Kidney (tissue), 13 donors: ENCODE measurements at regions not wholly inside any gene's neighbourhood (a gene's known extent, or its start where the extent isn't known, plus 50 kb on each side); places are given as distances from the start of the nearest gene placed in this dataset.

Source experiments
- DNase-seq, 5 donors: peaks; one replicate each; pipeline ENCODE4 v3.0.0-alpha.2; 2013 to 2020
- FAIRE-seq: peaks from 2 replicates; lab custom pipeline; 2012; peaks lifted over from hg19 to GRCh38; lab: Jason Lieb, UNC
- H3K27ac ChIP-seq, 2 donors: one replicate each; pipeline ENCODE4 v1.7.0; 2013; ENCODE audit warnings: low read depth in 2 of 2, low read length in 2 of 2, inconsistent platforms in 1 of 2
- H3K27me3 ChIP-seq: one replicate; pipeline ENCODE4 v1.7.1; 2013; ENCODE audit warnings: low read length, inconsistent platforms; ENCODE audit not compliant: control insufficient read depth, insufficient read depth
- H3K36me3 ChIP-seq, 3 donors: one replicate each; pipeline versions ENCODE4 v1.7.0 to v1.7.1; 2013; ENCODE audit warnings: low read length in 3 of 3, control low read depth in 1 of 3, inconsistent platforms in 1 of 3; ENCODE audit not compliant: insufficient read depth in 3 of 3, control insufficient read depth in 2 of 3
- H3K4me1 ChIP-seq, 3 donors: one replicate each; pipeline versions ENCODE4 v1.7.0 to v1.7.1; 2013; ENCODE audit warnings: low read length in 3 of 3, inconsistent platforms in 1 of 3, low read depth in 1 of 3; ENCODE audit not compliant: control insufficient read depth in 2 of 3, insufficient read depth in 2 of 3
- H3K4me3 ChIP-seq, 3 donors: one replicate each; pipeline versions ENCODE4 v1.7.0 to v1.8.1; 2013; ENCODE audit warnings: low read length in 3 of 3, control low read depth in 1 of 3, inconsistent platforms in 1 of 3
- H3K9ac ChIP-seq, 3 donors: one replicate each; pipeline versions ENCODE4 v1.7.0 to v1.7.1; 2013; ENCODE audit warnings: low read length in 3 of 3, control low read depth in 1 of 3, inconsistent platforms in 1 of 3
- H3K9me3 ChIP-seq, 3 donors: one replicate each; pipeline versions ENCODE4 v1.7.0 to v1.7.1; 2013; ENCODE audit warnings: low read length in 3 of 3, control low read depth in 1 of 3, inconsistent platforms in 1 of 3; ENCODE audit not compliant: control insufficient read depth in 2 of 3, insufficient read depth in 1 of 3
- intact Hi-C: fragments of 100-400 bp; cut with DNase I; formaldehyde crosslinking; loops from one replicate; pipeline ENCODE4 v1.11.1; 2022
- TF ChIP-seq, protein P1 (sequence below): IDR thresholded peaks from 3 replicates; pipeline ENCODE4 v1.5.1; 2012; ENCODE audit warnings: mild to moderate bottlenecking, moderate library complexity, borderline replicate concordance; ENCODE audit not compliant: insufficient read depth; ENCODE audit errors: extremely low read depth
- donor health status: control.
- donor health status: control.
- donor health status: control.
- donor health status: control.
- donor health status: control.
- donor health status: DM: yes; HTN: yes; CAD: no.
- donor health status: Normal renal cell carcinoma (clear cell type).

DNA sequence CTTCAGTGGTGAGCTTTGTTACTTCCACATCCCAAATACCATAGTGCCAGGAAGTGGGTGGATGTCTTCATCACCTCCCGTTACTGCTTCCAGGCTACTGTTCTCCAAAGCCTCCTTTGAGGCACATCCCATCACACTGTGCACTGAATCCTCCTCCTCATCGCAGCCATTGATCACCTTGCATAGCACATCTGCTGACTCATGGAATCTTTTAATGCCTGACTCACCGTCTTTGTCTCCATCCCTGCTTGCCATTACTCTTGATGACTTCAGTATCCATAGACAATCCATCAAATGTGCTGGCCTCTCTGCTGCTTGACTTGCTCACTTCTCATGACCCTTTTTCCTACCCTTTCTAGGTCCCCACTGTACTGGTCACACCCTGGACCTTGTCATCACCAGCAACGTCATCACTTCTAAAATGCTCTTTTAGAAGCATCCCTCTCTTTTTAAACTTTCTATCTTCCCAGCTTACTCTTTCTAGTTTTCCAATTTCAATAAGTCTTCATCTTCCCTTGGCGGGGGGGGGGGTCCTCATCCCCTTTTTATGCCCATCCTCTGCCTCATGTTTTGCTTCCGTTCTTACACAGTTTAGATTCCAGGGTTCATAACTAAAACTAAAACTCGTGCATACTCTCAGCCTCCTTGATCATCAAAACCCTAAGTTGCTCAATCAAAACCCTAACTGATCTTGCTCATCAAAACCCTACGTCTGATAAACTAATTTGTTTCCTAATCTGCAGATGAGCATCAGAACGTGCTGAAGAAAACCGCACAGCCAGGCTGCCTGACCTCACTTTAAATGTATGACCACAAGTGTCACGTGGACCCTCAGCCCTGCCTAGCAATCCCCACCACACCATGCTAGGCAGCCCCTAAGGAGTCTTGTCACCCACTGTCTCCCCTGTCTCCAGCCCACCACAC is 289.7 kb upstream of the ZFHX3 start:
- Histone ChIP-seq H3K9ac (no peak overlapping the region), H3K4me1 (no peaks in the 10 kb centered on the region), H3K27ac (no peak overlapping the region), H3K27me3 (no peaks in the 10 kb centered on the region), H3K4me3 (no peak overlapping the region), H3K36me3 (no peaks in the 10 kb centered on the region), H3K9me3 (no peaks in the 10 kb centered on the region)
- FAIRE-seq (no peak), DNase-seq (no peak)
- intact Hi-C loops: no loop called here
- TF ChIP-seq, protein P1, sequence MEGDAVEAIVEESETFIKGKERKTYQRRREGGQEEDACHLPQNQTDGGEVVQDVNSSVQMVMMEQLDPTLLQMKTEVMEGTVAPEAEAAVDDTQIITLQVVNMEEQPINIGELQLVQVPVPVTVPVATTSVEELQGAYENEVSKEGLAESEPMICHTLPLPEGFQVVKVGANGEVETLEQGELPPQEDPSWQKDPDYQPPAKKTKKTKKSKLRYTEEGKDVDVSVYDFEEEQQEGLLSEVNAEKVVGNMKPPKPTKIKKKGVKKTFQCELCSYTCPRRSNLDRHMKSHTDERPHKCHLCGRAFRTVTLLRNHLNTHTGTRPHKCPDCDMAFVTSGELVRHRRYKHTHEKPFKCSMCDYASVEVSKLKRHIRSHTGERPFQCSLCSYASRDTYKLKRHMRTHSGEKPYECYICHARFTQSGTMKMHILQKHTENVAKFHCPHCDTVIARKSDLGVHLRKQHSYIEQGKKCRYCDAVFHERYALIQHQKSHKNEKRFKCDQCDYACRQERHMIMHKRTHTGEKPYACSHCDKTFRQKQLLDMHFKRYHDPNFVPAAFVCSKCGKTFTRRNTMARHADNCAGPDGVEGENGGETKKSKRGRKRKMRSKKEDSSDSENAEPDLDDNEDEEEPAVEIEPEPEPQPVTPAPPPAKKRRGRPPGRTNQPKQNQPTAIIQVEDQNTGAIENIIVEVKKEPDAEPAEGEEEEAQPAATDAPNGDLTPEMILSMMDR: no peak

DNA sequence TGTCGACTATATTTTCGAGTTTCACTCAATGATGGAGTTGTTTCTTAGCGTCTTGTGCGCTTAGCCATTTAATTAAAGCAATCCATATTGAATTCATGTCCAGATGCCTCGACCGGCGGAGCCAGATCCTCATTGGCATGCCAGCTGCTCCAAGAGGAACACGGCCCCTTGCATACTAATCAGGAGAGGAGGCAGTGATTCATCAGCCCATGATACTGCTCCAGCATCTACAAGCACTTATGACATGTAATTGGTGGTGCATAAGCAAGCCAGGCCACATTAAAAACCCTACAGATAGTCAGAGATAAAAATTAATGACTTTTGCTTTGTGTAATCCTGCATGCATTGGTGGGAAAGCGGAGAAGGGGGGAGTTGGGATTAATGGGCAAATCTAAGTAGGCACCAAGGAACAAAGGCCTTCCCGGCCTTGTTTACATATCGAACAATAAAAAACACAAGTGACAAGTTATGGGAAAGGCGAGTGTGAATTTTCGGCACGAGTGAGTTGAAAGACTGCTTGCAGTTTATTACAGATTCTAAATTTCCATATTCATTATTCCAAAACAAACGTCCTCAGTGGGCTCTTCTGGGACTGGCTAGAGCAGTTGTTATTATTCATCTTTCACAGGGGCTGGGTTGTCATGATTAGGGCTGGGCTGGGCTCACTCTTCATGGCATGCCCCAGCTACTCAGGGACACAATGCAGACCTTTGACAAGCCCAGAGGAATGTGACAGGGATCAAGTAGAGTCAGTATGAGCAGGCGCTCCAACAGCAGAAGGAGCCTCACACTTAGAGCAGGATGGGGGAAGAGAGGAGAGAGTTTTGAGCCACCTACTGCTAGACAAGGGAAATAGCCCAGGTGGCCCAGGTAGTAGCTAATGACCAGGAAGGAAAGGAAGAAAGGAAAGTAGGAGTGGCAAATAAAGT is 281.7 kb upstream of the ZFHX3 start:
- no peak for DNase-seq
- intact Hi-C loops: no loop called here

DNA sequence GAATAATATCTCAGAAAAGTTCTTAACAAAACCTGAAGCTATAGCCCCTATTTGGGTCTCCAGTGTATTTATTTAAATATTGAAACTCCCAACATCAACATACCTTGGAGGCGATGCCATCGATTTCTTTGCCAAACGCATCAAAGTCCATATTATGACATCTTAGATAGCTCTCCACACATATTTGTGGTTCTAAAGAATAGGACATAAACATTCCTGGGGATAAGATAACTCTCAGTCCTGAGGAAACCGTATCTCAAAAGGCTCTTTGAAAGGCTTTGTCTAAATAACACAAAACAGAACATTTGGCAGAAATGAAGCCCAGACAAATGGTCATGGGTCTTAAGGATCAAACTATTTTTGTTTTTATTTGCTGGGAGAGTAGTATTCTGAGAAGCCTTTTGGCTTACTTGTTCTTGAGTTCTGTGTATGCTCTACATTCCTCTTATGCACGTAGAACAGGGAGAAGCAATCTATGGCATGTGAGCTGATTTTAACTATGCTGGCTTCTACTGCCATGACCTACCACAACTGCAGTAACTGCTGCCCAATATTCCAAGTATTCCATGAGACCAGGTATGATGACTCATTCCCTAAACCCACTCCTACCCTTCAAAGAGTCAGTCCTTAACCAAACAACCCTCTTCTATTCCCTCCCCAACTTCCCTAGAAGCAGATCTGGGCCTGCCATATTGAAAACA is 279.0 kb upstream of the ZFHX3 start:
- intact Hi-C loops: no loop called here
- no peak for DNase-seq
- no peak overlapping the region for H3K27ac ChIP-seq
- no peak for FAIRE-seq
- no peak overlapping the region for H3K9ac ChIP-seq
- H3K4me1 ChIP-seq: no peaks in the 10 kb centered on the region
- TF ChIP-seq, protein P1: no peak
- no peaks in the 10 kb centered on the region for H3K9me3 ChIP-seq
- H3K4me3 ChIP-seq: no peak overlapping the region
- no peaks in the 10 kb centered on the region for H3K36me3 ChIP-seq
- no peaks in the 10 kb centered on the region for H3K27me3 ChIP-seq

More for the DNA sequence above, 281.7 kb upstream of the ZFHX3 start:
- Histone ChIP-seq H3K4me3 (no peak overlapping the region), H3K9me3 (no peaks in the 10 kb centered on the region), H3K4me1 (no peaks in the 10 kb centered on the region), H3K27ac (no peak overlapping the region), H3K36me3 (no peaks in the 10 kb centered on the region), H3K27me3 (no peaks in the 10 kb centered on the region), H3K9ac (no peak overlapping the region)
- TF ChIP-seq, protein P1: no peak
- FAIRE-seq: no peak
